ENCODE measurements at regions not wholly inside any gene's neighbourhood (a gene's known extent, or its start where the extent isn't known, plus 50 kb on each side); places are given as distances from the start of the nearest gene placed in this dataset.

GRCh38 chr5:143494162-143494561 lies 90.7 kb upstream of the NR3C1 start:
- TF ChIP-seq L3MBTL2 (conservative IDR thresholded peaks at IDR 0.05): no peak
- TF ChIP-seq SP1 (IDR thresholded peaks at IDR 0.05): no peak
- TF ChIP-seq BHLHE40 (IDR thresholded peaks at IDR 0.05; ENCODE audit: borderline replicate concordance): no peak
